Myocyte (in vitro differentiated cells): ENCODE measurements at regions not wholly inside any gene's neighbourhood (a gene's known extent, or its start where the extent isn't known, plus 50 kb on each side); places are given as distances from the start of the nearest gene placed in this dataset.

Experiments
- DNase-seq: peaks from one replicate; pipeline ENCODE4 v3.0.0-alpha.2; 2012; ENCODE audit warnings: low read depth

- no peak for DNase-seq
These were observed 1254.5 kb upstream of the NUDT12 start for GRCh38 chr5:104817127-104817526.

GRCh38 chr5:104815212-104815611 is 1252.6 kb upstream of the NUDT12 start:
- DNase-seq = no peak

- peak; percentile 1 for DNase-seq
These were observed 1238.0 kb upstream of the NUDT12 start for GRCh38 chr5:104800440-104801048.

- DNase-seq = no peak
These were observed 1231.1 kb upstream of the NUDT12 start for GRCh38 chr5:104793755-104794080.

- DNase-seq = peak; percentile 14
These were observed 1230.6 kb upstream of the NUDT12 start for GRCh38 chr5:104793031-104793754.

- no peak for DNase-seq
These were observed 1226.8 kb upstream of the NUDT12 start for GRCh38 chr5:104789366-104789765.

GRCh38 chr5:104785097-104785496 is 1222.5 kb upstream of the NUDT12 start:
- DNase-seq = no peak

- no peak for DNase-seq
These were observed 1211.8 kb upstream of the NUDT12 start for GRCh38 chr5:104774372-104774771.

GRCh38 chr5:104764197-104764596 is 1201.6 kb upstream of the NUDT12 start:
- DNase-seq = no peak

GRCh38 chr5:104763216-104763615 is 1200.6 kb upstream of the NUDT12 start:
- DNase-seq = no peak

GRCh38 chr5:104757915-104758314 is 1195.3 kb upstream of the NUDT12 start:
- DNase-seq = no peak

- DNase-seq = no peak
These were observed 1193.2 kb upstream of the NUDT12 start for GRCh38 chr5:104755806-104756205.

- DNase-seq = peak; percentile 9
These were observed 1191.9 kb upstream of the NUDT12 start for GRCh38 chr5:104754311-104754995.

GRCh38 chr5:104751969-104752368 is 1189.4 kb upstream of the NUDT12 start:
- no peak for DNase-seq

- DNase-seq = no peak
These were observed 1177.3 kb upstream of the NUDT12 start for GRCh38 chr5:104739905-104740304.

GRCh38 chr5:104739503-104739902 is 1176.9 kb upstream of the NUDT12 start:
- DNase-seq = no peak

- DNase-seq = no peak
These were observed 1173.5 kb upstream of the NUDT12 start for GRCh38 chr5:104736073-104736472.

- no peak for DNase-seq
These were observed 1171.5 kb upstream of the NUDT12 start for GRCh38 chr5:104734046-104734445.

- no peak for DNase-seq
These were observed 1170.6 kb upstream of the NUDT12 start for GRCh38 chr5:104733063-104733669.

- DNase-seq = no peak
These were observed 1168.7 kb upstream of the NUDT12 start for GRCh38 chr5:104731331-104731730.

- no peak for DNase-seq
These were observed 1145.4 kb upstream of the NUDT12 start for GRCh38 chr5:104708027-104708426.

GRCh38 chr5:104706600-104706999 is 1144.0 kb upstream of the NUDT12 start:
- DNase-seq = no peak
